ENCODE measurements at regions not wholly inside any gene's neighbourhood (a gene's known extent, or its start where the extent isn't known, plus 50 kb on each side); places are given as distances from the start of the nearest gene placed in this dataset.

- TF ChIP-seq CTCF (IDR thresholded peaks at IDR 0.05), result no peak
- TF ChIP-seq POLR2A (IDR thresholded peaks at IDR 0.05; ENCODE audit: low read length), result no peak
- no peak for TF ChIP-seq RFX5 (IDR thresholded peaks at IDR 0.05)
- TF ChIP-seq MAX (IDR thresholded peaks at IDR 0.05), result no peak
- no peak for TF ChIP-seq ZFP36 (IDR thresholded peaks at IDR 0.05; ENCODE audit: borderline replicate concordance, partially characterized antibody)
- no peak for TF ChIP-seq CHD2 (IDR thresholded peaks at IDR 0.05; ENCODE audit: low read length, partially characterized antibody)
- no peak for TF ChIP-seq CHD4 (IDR thresholded peaks at IDR 0.05; ENCODE audit: borderline replicate concordance)
- no peak for TF ChIP-seq MAFK (IDR thresholded peaks at IDR 0.05; ENCODE audit: partially characterized antibody)
- TF ChIP-seq REST (IDR thresholded peaks at IDR 0.05), result no peak
- TF ChIP-seq RNF2 (IDR thresholded peaks at IDR 0.05; ENCODE audit: borderline replicate concordance, low read depth), result no peak
- no peak for TF ChIP-seq BHLHE40 (IDR thresholded peaks at IDR 0.05; ENCODE audit: low read depth, low read length)
- no peak for TF ChIP-seq RCOR1 (IDR thresholded peaks at IDR 0.05; ENCODE audit: low read depth, low read length)
- no peak for TF ChIP-seq MYC (IDR thresholded peaks at IDR 0.05; ENCODE audit: borderline replicate concordance, low read length)
- no peak for TF ChIP-seq ELK1 (IDR thresholded peaks at IDR 0.05; ENCODE audit: low read depth, low read length)
Observed at GRCh38 chr6:168746643-168747042, 305.7 kb downstream of the SMOC2 start.

Data from A549 (cell line).